GM21360 (cell line): ENCODE measurements at regions not wholly inside any gene's neighbourhood (a gene's known extent, or its start where the extent isn't known, plus 50 kb on each side); places are given as distances from the start of the nearest gene placed in this dataset.
"Not testable (repeated sequence)": the region's sequence is repeated elsewhere in the genome, so short reads cannot be mapped to it uniquely, and the experiment has no call there.

ENCODE experiments used
- ATAC-seq: cut with Tn5 transposase; IDR thresholded peaks from one replicate; pipeline ENCODE4 v1.9.1; 2021; ENCODE audit warnings: mild to moderate bottlenecking, moderate library complexity; ENCODE audit not compliant: unreplicated experiment

DNA sequence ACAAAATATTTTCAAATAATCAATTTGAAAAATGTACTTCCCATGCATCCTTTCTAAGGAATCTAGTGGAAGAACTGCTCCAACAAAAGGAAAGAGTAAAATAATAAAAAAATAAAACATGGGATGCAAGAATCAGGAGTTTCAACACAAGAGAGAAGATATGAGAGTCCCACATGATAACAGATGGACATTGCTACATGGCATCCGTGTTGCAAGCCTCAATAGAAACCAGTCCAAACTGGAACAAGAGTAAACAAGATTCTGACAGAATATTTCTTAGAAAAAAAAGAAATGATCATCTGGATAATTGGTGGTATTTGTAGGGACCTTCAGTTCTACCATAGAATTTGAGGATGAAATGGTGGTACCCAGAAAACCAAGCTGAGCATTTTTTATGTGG lies 186.8 kb downstream of the FRK start:
- no peak for ATAC-seq

GRCh38 chr6:115870464-115870863 lies 190.2 kb downstream of the FRK start:
- ATAC-seq = no peak

DNA sequence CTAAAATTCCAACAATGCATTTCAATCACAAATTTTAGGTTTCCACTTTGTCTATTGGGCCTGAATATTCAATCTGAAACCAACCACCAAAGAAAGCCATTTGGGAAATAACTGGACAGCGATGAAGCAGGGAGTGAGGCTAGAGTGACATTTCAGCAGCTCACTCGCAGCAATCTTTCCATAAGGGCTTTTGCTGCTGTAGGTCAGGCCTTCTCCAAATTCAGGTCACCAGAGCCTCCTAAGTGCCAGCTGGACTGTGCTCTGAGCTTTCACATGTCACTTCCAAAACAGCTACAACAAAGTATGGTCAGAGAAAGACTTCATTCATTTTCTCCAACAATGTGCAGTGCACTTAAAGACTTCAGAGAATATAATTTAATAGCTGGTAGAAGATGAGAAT lies 194.8 kb downstream of the FRK start:
- no peak for ATAC-seq

DNA sequence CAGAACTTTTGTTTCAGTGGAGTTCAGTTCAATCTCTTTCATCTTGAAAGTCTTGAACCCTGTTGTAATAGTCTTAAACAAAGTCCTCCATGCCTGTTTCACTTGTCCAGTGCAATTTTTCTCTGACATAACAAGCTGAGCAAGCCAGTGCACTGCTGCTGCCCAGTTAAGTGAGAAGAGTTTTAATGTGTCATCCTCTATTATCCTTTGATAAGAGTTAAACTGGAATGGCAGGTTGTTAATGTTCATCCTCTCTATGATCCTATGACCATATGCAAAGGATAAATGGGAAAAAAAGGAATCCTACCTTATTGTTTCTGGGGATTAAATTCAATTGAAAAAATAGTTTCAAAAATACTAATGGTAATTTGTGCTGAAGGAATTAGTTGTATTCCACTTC lies 197.5 kb downstream of the FRK start:
- no peak for ATAC-seq

DNA sequence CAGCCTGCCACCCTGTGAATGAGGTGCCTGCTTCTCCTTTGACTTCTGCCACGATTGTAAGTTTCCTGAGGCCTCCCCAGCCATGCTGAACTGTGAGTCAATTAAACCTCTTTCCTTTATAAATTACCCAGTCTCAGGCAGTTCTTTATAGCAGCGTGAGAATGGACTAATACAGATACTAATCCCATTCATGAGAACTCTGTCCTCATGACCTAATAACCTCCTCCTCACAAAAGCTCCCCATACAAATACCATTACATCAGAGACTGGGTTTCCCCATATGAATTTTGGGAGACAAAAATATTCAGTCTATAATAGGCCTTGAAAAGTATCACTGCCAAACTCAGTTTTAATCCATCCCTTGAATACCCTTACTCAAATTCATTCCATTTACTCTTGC lies 199.0 kb downstream of the FRK start:
- ATAC-seq = not testable (repeated sequence)

- ATAC-seq = not testable (repeated sequence)
Measured at GRCh38 chr6:115859577-115859976, 201.1 kb downstream of the FRK start.

- no peak for ATAC-seq
Measured at GRCh38 chr6:115854866-115855665, 205.6 kb downstream of the FRK start.

DNA sequence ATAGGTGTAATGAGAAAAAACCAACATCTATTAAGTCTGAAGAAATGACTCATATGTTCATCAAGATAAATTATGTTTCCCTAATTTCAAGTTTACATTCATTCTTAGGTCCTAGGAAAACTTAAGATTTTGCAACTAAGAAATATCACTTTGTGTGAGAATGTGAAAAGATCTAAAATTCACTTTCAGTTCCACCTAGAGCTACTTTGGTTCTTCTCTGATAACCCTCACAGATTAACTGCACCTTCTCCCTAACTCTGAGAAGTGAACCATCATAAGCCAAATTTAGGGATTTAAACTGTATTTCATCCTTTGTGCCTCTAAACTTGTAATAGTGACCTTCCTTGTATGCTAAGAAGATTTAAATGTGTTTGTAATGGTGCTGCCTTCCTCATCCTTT lies 213.0 kb downstream of the FRK start:
- ATAC-seq = no peak

DNA sequence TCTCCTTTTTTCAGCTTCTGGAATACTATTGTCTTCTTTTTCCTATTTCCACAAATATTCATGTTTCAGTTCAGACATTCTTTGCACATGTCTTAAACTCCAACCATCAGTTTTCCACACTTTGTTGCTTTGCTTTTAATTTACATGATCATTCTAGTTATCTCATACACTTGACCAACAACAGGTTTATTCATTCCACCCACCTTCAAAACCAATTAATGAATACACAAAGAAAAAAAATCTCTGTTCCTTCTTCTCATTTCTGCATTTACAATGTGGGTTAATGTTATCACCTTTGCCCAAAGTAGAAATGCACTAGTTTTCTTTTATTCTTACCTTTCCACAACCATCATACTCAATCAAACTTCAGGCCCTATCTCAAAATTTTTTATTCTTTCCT lies 216.7 kb downstream of the FRK start:
- no peak for ATAC-seq

DNA sequence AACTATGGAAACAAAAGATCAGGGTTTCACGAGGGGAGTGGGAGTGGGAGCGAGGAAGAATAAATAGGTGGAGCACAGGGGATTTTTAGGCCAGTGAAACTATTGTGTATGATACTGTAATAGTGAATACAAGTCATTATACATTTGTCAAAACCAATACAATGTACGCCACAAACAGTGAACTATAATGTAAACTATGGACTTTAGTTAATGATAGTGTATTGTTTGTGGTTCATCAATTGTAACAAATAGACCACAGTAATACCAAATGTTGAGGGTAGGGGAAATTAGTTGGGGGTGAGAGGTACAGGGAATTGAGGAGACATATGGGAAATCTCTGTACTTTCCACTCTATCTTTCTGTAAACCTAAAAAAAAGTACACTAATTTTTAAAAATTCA lies 218.4 kb downstream of the FRK start:
- ATAC-seq = no peak

GRCh38 chr6:115839583-115840181 lies 221.0 kb downstream of the FRK start:
- ATAC-seq = no peak

- ATAC-seq = peak; percentile 96
Measured at GRCh38 chr6:115838763-115839401, 221.8 kb downstream of the FRK start.

DNA sequence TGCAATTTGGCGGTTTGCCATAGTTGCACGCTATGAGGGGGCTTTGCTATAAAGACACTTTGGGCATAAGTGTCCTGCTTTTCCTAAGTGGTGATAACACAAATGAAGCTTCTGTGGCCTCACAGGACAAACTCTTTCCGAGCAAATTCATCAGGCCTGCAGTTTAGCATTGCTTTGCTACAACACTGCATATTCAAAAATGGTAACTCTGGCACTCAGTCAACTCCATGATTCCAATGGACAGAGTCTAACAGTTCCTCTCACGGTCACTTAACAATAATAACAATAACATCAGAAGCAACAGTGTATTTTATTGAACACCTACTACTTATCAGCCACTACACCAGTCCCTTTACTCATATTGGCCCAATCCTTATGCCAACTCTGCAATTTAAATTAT lies 222.5 kb downstream of the FRK start:
- no peak for ATAC-seq

DNA sequence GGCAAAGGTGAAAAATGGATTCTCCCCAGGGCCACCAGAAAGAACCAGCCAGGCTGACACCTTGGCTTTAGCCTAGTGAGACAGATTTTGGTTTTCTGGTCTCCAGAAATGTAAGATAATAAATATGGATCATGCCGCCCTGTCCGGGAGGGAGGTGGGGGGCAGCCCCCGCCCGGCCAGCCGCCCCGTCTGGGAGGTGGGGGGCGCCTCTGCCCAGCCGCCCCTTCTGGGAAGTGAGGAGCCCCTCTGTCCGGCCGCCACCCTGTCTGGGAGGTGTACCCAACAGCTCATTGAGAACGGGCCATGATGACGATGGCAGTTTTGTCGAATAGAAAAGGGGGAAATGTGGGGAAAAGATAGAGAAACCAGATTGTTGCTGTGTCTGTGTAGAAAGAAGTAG lies 224.3 kb downstream of the FRK start:
- not testable (repeated sequence) for ATAC-seq

DNA sequence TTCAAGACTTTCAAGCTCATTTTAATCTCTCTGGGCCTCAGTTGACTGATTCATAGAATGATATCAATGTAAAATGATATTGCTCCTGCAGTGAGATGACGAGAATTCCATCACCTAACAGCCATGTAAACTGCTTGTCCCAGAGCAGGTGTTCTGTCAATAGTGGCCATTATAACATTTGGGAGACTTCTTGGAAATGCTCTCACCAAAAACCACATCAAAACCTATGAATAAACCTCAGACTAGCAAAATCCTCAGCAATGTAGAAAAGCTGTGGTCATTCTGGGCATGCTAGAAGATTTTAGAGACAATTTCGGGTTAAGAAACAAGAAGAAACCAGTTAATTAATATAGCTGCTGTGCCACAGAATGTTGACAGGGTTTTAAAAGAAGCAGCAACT lies 225.4 kb downstream of the FRK start:
- ATAC-seq = no peak

- ATAC-seq = not testable (repeated sequence)
Measured at GRCh38 chr6:115834542-115834941, 226.1 kb downstream of the FRK start.

DNA sequence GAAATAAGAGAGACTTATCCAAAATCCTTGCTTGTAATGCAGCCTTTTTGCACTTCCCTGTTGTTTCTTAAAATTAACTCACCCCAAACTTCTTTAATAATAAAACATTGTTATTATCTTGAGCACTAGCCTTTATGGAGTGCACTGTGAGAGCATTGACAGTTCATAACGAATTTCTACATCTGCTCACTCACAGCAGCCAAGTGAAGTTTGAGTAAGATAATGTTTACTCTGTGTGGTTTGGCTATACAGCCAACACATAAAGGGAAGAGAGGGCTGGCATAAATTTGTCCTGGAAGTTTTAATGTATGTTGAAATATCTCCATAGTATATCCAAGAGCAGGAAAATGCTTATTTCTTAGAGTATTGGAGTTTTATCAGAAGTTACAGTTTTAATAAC lies 227.9 kb downstream of the FRK start:
- no peak for ATAC-seq

GRCh38 chr6:115832186-115832585 lies 228.5 kb downstream of the FRK start:
- ATAC-seq = no peak

- peak; percentile 75 for ATAC-seq
Measured at GRCh38 chr6:115830895-115831294, 229.8 kb downstream of the FRK start.

- ATAC-seq = no peak
Measured at GRCh38 chr6:115821798-115822197, 238.9 kb downstream of the FRK start.

DNA sequence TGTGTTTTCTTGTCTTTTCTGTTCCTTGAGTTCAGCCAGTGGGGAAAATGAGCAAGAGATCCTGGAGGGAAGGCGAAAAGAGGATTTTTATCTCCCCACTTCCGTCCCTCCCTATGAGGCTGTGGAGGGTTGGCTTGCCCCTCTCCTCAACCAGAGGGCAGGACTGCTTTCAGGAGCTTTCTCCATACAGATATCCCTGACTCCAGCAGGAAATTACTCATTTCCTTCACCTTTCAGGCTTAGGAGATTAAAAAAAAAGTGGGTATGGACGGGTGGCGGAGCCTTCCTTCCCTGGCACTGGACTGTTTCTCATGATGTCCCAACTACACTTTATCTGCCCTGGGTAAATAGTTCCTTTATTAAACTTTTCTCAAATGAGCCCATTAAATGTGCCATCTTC lies 241.2 kb downstream of the FRK start:
- no peak for ATAC-seq

GRCh38 chr6:115817161-115817560 lies 243.5 kb downstream of the FRK start:
- ATAC-seq = no peak
